Loucy (cell line): ENCODE measurements at regions not wholly inside any gene's neighbourhood (a gene's known extent, or its start where the extent isn't known, plus 50 kb on each side); places are given as distances from the start of the nearest gene placed in this dataset.

Source experiments
- H2AFZ ChIP-seq: fragments of 200-600 bp; sonication (generic); 2 replicates; pipeline ENCODE4 v1.6.0; 2016; ENCODE audit warnings: antibody characterized with exemption, mild to moderate bottlenecking, low read length, moderate library complexity
- H3F3A ChIP-seq: fragments of 200-600 bp; 2 replicates; pipeline ENCODE4 v1.6.0; 2016; ENCODE audit warnings: antibody characterized with exemption, low read depth, mild to moderate bottlenecking
- H3K27me3 ChIP-seq: fragments of 200-600 bp; sonication (generic); 2 replicates; pipeline ENCODE4 v1.6.1; 2014; ENCODE audit warnings: low read length, mild to moderate bottlenecking; ENCODE audit not compliant: insufficient read depth, poor library complexity, severe bottlenecking
- H3K36me3 ChIP-seq: fragments of 200-600 bp; sonication (generic); 2 replicates; pipeline ENCODE4 v1.6.1; 2016; ENCODE audit warnings: low read length; ENCODE audit not compliant: insufficient read depth
- H3K4me1 ChIP-seq: fragments of 200-600 bp; sonication (generic); 2 replicates; pipeline ENCODE4 v1.5.1; 2014; ENCODE audit warnings: low read length, mild to moderate bottlenecking; ENCODE audit not compliant: insufficient read depth, poor library complexity, severe bottlenecking
- H3K4me2 ChIP-seq: fragments of 200-600 bp; sonication (generic); 2 replicates; pipeline ENCODE4 v1.6.0; 2014; ENCODE audit warnings: antibody characterized with exemption, low read length, low read depth, mild to moderate bottlenecking; ENCODE audit not compliant: poor library complexity, severe bottlenecking
- H3K4me3 ChIP-seq: fragments of 200-600 bp; sonication (generic); 2 replicates; pipeline ENCODE4 v1.5.1; 2014; ENCODE audit warnings: low read length, mild to moderate bottlenecking, mixed read lengths; ENCODE audit not compliant: poor library complexity, severe bottlenecking
- H3K79me2 ChIP-seq: fragments of 200-600 bp; sonication (generic); 2 replicates; pipeline ENCODE4 v1.6.1; 2014; ENCODE audit warnings: low read length; ENCODE audit not compliant: insufficient read depth
- H3K9ac ChIP-seq: fragments of 200-600 bp; sonication (generic); 2 replicates; pipeline ENCODE4 v1.6.0; 2014; ENCODE audit warnings: mild to moderate bottlenecking, low read depth, low read length, moderate library complexity; ENCODE audit not compliant: poor library complexity, severe bottlenecking
- H3K9me2 ChIP-seq: fragments of 200-600 bp; sonication (generic); replicated peaks from 2 replicates; pipeline ENCODE4 v1.6.1; 2016; ENCODE audit warnings: low read depth, low read length, mixed read lengths
- H3K9me3 ChIP-seq: fragments of 200-600 bp; sonication (generic); 2 replicates; pipeline ENCODE4 v1.6.1; 2014; ENCODE audit warnings: mild to moderate bottlenecking, antibody characterized with exemption, low read length, low read depth; ENCODE audit not compliant: insufficient read depth
- H4K20me1 ChIP-seq: fragments of 200-600 bp; sonication (generic); 2 replicates; pipeline ENCODE4 v1.6.0; 2014; ENCODE audit warnings: antibody characterized with exemption, low read length, mild to moderate bottlenecking; ENCODE audit not compliant: insufficient read depth, poor library complexity, severe bottlenecking
- CTCF ChIP-seq: fragments of 200-600 bp; sonication (generic); conservative IDR thresholded peaks from 2 replicates; pipeline ENCODE4 v1.5.1; 2014; ENCODE audit warnings: mild to moderate bottlenecking, antibody characterized with exemption, low read length
- EZH2phosphoT487 ChIP-seq: fragments of 200-600 bp; IDR thresholded peaks from 2 replicates; pipeline ENCODE4 v1.6.1; 2018; ENCODE audit warnings: antibody characterized with exemption, mild to moderate bottlenecking, moderate library complexity, borderline replicate concordance

- no peak overlapping the region for H3K4me2 ChIP-seq
Observed at GRCh38 chr15:35624881-35625280, 78.9 kb upstream of the DPH6 start.

GRCh38 chr15:35626571-35627318, 80.8 kb upstream of the DPH6 start:
- H3K27me3 ChIP-seq = no peaks in the 10 kb centered on the region
- no peak overlapping the region for H3K4me3 ChIP-seq
- H3K9me3 ChIP-seq = no peaks in the 10 kb centered on the region
- no peaks in the 10 kb centered on the region for H3K9me2 ChIP-seq
- H3K79me2 ChIP-seq = no peaks in the 10 kb centered on the region
- H3F3A ChIP-seq = no peaks in the 10 kb centered on the region
- H3K9ac ChIP-seq = no peak overlapping the region
- no peaks in the 10 kb centered on the region for H4K20me1 ChIP-seq
- no peak overlapping the region for H3K4me2 ChIP-seq
- H2AFZ ChIP-seq = no peak overlapping the region
- H3K36me3 ChIP-seq = no peaks in the 10 kb centered on the region
- no peak for TF ChIP-seq EZH2phosphoT487
- TF ChIP-seq CTCF = no peak
- no peaks in the 10 kb centered on the region for H3K4me1 ChIP-seq

More at GRCh38 chr15:35624881-35625280, 78.9 kb upstream of the DPH6 start:
- Histone ChIP-seq H3K4me1 (no peaks in the 10 kb centered on the region), H3K9me3 (no peaks in the 10 kb centered on the region), H3K27me3 (no peaks in the 10 kb centered on the region), H3K9ac (no peak overlapping the region), H2AFZ (no peak overlapping the region), H3K79me2 (no peaks in the 10 kb centered on the region), H4K20me1 (no peaks in the 10 kb centered on the region), H3F3A (no peaks in the 10 kb centered on the region), H3K9me2 (no peaks in the 10 kb centered on the region), H3K4me3 (no peak overlapping the region), H3K36me3 (no peaks in the 10 kb centered on the region)
- no peak for TF ChIP-seq EZH2phosphoT487
- TF ChIP-seq CTCF = no peak

- H3K9me2 ChIP-seq = no peaks in the 10 kb centered on the region
- TF ChIP-seq EZH2phosphoT487 (no peak), CTCF (no peak)
- no peaks in the 10 kb centered on the region for H3K27me3 ChIP-seq
- no peak overlapping the region for H3K4me2 ChIP-seq
- no peaks in the 10 kb centered on the region for H3K4me1 ChIP-seq
- no peaks in the 10 kb centered on the region for H3F3A ChIP-seq
- no peaks in the 10 kb centered on the region for H3K9me3 ChIP-seq
- H3K4me3 ChIP-seq = no peak overlapping the region
- H2AFZ ChIP-seq = no peak overlapping the region
- no peaks in the 10 kb centered on the region for H4K20me1 ChIP-seq
- no peaks in the 10 kb centered on the region for H3K79me2 ChIP-seq
- no peak overlapping the region for H3K9ac ChIP-seq
- no peaks in the 10 kb centered on the region for H3K36me3 ChIP-seq
Observed at GRCh38 chr15:35627696-35628095, 81.7 kb upstream of the DPH6 start.
